Neural cell (in vitro differentiated cells): ENCODE measurements at regions not wholly inside any gene's neighbourhood (a gene's known extent, or its start where the extent isn't known, plus 50 kb on each side); places are given as distances from the start of the nearest gene placed in this dataset.

ENCODE experiments used
- H2AFZ ChIP-seq: fragments of 200-600, 300-800 bp; sonication (generic), shearing (Covaris generic); 2 replicates; pipeline ENCODE4 v1.6.0; 2014; ENCODE audit warnings: low read depth, mild to moderate bottlenecking, antibody characterized with exemption, low read length, moderate library complexity
- H3F3A ChIP-seq: fragments of 200-600 bp; shearing (Covaris generic); 2 replicates; pipeline ENCODE4 v1.6.1; 2016; ENCODE audit warnings: mild to moderate bottlenecking, moderate library complexity, mixed read lengths, antibody characterized with exemption, low read length; ENCODE audit not compliant: insufficient read depth, poor library complexity, severe bottlenecking
- H3K27ac ChIP-seq: fragments of 200-600, 300-800 bp; sonication (generic), shearing (Covaris generic); 2 replicates; pipeline ENCODE4 v1.5.1; 2014; ENCODE audit warnings: mild to moderate bottlenecking, low read length, moderate library complexity
- H3K27me3 ChIP-seq: fragments of 300-800, 200-600 bp; sonication (generic), shearing (Covaris generic); 2 replicates; pipeline ENCODE4 v1.6.0; 2014; ENCODE audit warnings: mild to moderate bottlenecking, low read depth, low read length, moderate library complexity; ENCODE audit not compliant: insufficient read depth
- H3K36me3 ChIP-seq: fragments of 300-800, 200-600 bp; sonication (generic), shearing (Covaris generic); 2 replicates; pipeline ENCODE4 v1.5.1; 2014; ENCODE audit warnings: mild to moderate bottlenecking, antibody characterized with exemption, low read length, moderate library complexity; ENCODE audit not compliant: insufficient read depth
- H3K4me2 ChIP-seq: fragments of 300-800, 200-600 bp; sonication (generic), shearing (Covaris generic); 2 replicates; pipeline ENCODE4 v1.6.0; 2014; ENCODE audit warnings: mild to moderate bottlenecking, low read length
- H3K4me3 ChIP-seq: fragments of 300-800, 200-600 bp; sonication (generic), shearing (Covaris generic); 2 replicates; pipeline ENCODE4 v1.5.1; 2014; ENCODE audit warnings: mild to moderate bottlenecking, low read length, moderate library complexity
- H3K79me2 ChIP-seq: fragments of 200-600 bp; shearing (Covaris generic); replicated peaks from 2 replicates; pipeline ENCODE4 v1.6.0; 2014; ENCODE audit warnings: mild to moderate bottlenecking, low read length, moderate library complexity; ENCODE audit not compliant: insufficient read depth
- H3K9ac ChIP-seq: fragments of 300-800, 200-600 bp; sonication (generic), shearing (Covaris generic); 2 replicates; pipeline ENCODE4 v1.6.1; 2016; ENCODE audit warnings: mild to moderate bottlenecking, low read length, mixed read lengths
- H3K9me2 ChIP-seq: fragments of 200-600 bp; shearing (Covaris generic); 2 replicates; pipeline ENCODE4 v1.6.1; 2016; ENCODE audit warnings: mild to moderate bottlenecking, low read length, mixed read lengths; ENCODE audit not compliant: insufficient read depth
- H3K9me3 ChIP-seq: fragments of 200-600, 300-800 bp; sonication (generic), shearing (Covaris generic); 2 replicates; pipeline ENCODE4 v1.6.1; 2016; ENCODE audit warnings: mild to moderate bottlenecking, mixed run types, low read length, moderate library complexity, mixed read lengths
- H4K20me1 ChIP-seq: fragments of 200-600 bp; shearing (Covaris generic); 2 replicates; pipeline ENCODE4 v1.6.1; 2016; ENCODE audit warnings: mild to moderate bottlenecking, mixed run types; ENCODE audit not compliant: insufficient read depth
- CTCF ChIP-seq: fragments of 450-650 bp; IDR thresholded peaks from 2 replicates; pipeline ENCODE4 v1.5.1; 2014; ENCODE audit warnings: antibody characterized with exemption, mild to moderate bottlenecking, moderate library complexity; ENCODE audit not compliant: poor library complexity, severe bottlenecking
- EP300 ChIP-seq: fragments of 450-650 bp; conservative IDR thresholded peaks from 2 replicates; pipeline ENCODE4 v1.6.1; 2014; ENCODE audit warnings: antibody characterized with exemption, mild to moderate bottlenecking, moderate library complexity; ENCODE audit not compliant: poor library complexity, severe bottlenecking
- EZH2 ChIP-seq: fragments of 200-600, 300-800 bp; shearing (Covaris generic), sonication (generic); IDR thresholded peaks from 2 replicates; pipeline ENCODE4 v1.6.1; 2014; ENCODE audit warnings: antibody characterized with exemption, low read length, borderline replicate concordance, mild to moderate bottlenecking; ENCODE audit not compliant: insufficient read depth, poor library complexity, severe bottlenecking
- MXI1 ChIP-seq: fragments of 450-650 bp; conservative IDR thresholded peaks from 2 replicates; pipeline ENCODE4 v1.6.1; 2014; ENCODE audit warnings: antibody characterized with exemption, mild to moderate bottlenecking; ENCODE audit not compliant: poor library complexity, severe bottlenecking
- POLR2AphosphoS5 ChIP-seq: IDR thresholded peaks from 2 replicates; pipeline ENCODE4 v1.6.1; 2012
- RAD21 ChIP-seq: fragments of 450-650 bp; conservative IDR thresholded peaks from 2 replicates; pipeline ENCODE4 v1.6.1; 2014; ENCODE audit warnings: antibody characterized with exemption, mild to moderate bottlenecking, moderate library complexity
- REST ChIP-seq: IDR thresholded peaks from 2 replicates; pipeline ENCODE4 v1.6.1; 2012; ENCODE audit warnings: borderline replicate concordance
- SMC3 ChIP-seq: fragments of 450-650 bp; conservative IDR thresholded peaks from 2 replicates; pipeline ENCODE4 v1.6.1; 2014; ENCODE audit warnings: antibody characterized with exemption, mild to moderate bottlenecking, moderate library complexity; ENCODE audit not compliant: poor library complexity
- TAF1 ChIP-seq: IDR thresholded peaks from 2 replicates; pipeline ENCODE4 v1.6.1; 2012; ENCODE audit warnings: low read depth

- no peak overlapping the region for H3K9ac ChIP-seq
- no peaks in the 10 kb centered on the region for H3K9me2 ChIP-seq
- H3K79me2 ChIP-seq = no peaks in the 10 kb centered on the region
- no peak overlapping the region for H3K4me3 ChIP-seq
- H3K9me3 ChIP-seq = no peaks in the 10 kb centered on the region
- H3F3A ChIP-seq = no peaks in the 10 kb centered on the region
- H3K27me3 ChIP-seq = no peaks in the 10 kb centered on the region
- H4K20me1 ChIP-seq = no peaks in the 10 kb centered on the region
- H3K4me2 ChIP-seq = no peak overlapping the region
- no peak overlapping the region for H2AFZ ChIP-seq
- H3K36me3 ChIP-seq = no peaks in the 10 kb centered on the region
- no peak overlapping the region for H3K27ac ChIP-seq
- TF ChIP-seq MXI1 (no peak), TAF1 (no peak)
Observed at GRCh38 chr10:111590703-111591102, 513.9 kb downstream of the ADRA2A start.

- Histone ChIP-seq H3K27me3 (no peaks in the 10 kb centered on the region), H3K27ac (no peak overlapping the region), H3K9me2 (no peaks in the 10 kb centered on the region), H3K9me3 (no peaks in the 10 kb centered on the region), H3F3A (no peaks in the 10 kb centered on the region), H3K4me3 (no peak overlapping the region), H3K4me2 (no peak overlapping the region), H3K36me3 (no peaks in the 10 kb centered on the region), H3K9ac (no peak overlapping the region), H3K79me2 (no peaks in the 10 kb centered on the region), H2AFZ (no peak overlapping the region), H4K20me1 (no peaks in the 10 kb centered on the region)
- TF ChIP-seq CTCF = no peak
- TF ChIP-seq TAF1 = no peak
- no peak for TF ChIP-seq MXI1
- TF ChIP-seq POLR2AphosphoS5 = no peak
- TF ChIP-seq REST = no peak
- no peak for TF ChIP-seq SMC3
- TF ChIP-seq RAD21 = no peak
- no peak for TF ChIP-seq EZH2
- TF ChIP-seq EP300 = no peak
Observed at GRCh38 chr10:111593578-111593977, 516.7 kb downstream of the ADRA2A start.

- H3K4me3 ChIP-seq = no peak overlapping the region
- no peaks in the 10 kb centered on the region for H3F3A ChIP-seq
- no peak overlapping the region for H3K27ac ChIP-seq
- no peak overlapping the region for H3K9ac ChIP-seq
- no peaks in the 10 kb centered on the region for H4K20me1 ChIP-seq
- no peaks in the 10 kb centered on the region for H3K36me3 ChIP-seq
- no peaks in the 10 kb centered on the region for H3K9me2 ChIP-seq
- no peak overlapping the region for H3K4me2 ChIP-seq
- no peak for TF ChIP-seq CTCF
- no peak for TF ChIP-seq REST
- TF ChIP-seq POLR2AphosphoS5 = no peak
- no peak for TF ChIP-seq RAD21
- no peak for TF ChIP-seq EZH2
- TF ChIP-seq TAF1 = no peak
- TF ChIP-seq SMC3 = no peak
- no peak for TF ChIP-seq MXI1
- no peak for TF ChIP-seq EP300
- no peaks in the 10 kb centered on the region for H3K9me3 ChIP-seq
- no peaks in the 10 kb centered on the region for H3K27me3 ChIP-seq
- H2AFZ ChIP-seq = no peak overlapping the region
- H3K79me2 ChIP-seq = no peaks in the 10 kb centered on the region
Observed at GRCh38 chr10:111595173-111595572, 518.3 kb downstream of the ADRA2A start.
